GM19238 (cell line): ENCODE measurements at regions not wholly inside any gene's neighbourhood (a gene's known extent, or its start where the extent isn't known, plus 50 kb on each side); places are given as distances from the start of the nearest gene placed in this dataset.
"Not testable (repeated sequence)": the region's sequence is repeated elsewhere in the genome, so short reads cannot be mapped to it uniquely, and the experiment has no call there.

ENCODE experiments used
- DNase-seq: peaks from one replicate; pipeline ENCODE4 v3.0.0; 2011; ENCODE audit warnings: low spot score; ENCODE audit not compliant: insufficient read length

DNA sequence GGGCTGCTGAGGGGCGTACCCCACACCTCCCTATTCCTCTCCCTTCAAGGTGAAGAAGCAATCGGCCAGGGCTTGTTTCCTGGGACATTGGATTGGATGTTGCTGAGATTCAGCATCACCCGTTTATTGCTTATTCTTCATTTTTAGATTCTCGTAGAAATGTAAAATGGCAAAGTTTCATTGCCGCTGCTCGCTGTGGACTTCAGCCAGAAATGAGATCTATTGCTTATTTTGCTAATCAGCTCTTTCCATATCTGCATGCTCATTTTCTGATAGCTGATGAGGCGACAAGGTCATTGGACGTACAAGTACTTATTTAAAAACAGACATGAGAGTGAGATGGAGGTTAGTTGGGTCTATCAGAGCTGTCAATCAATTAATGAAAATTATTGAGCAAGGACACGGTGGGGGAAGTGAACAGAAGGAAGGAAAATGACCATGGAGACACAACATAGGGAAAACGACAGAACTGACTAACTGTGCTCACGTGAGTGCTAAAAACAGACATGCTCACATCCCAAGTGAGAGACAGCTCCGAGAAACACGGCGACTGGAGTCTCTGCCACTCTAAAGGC is 471.2 kb downstream of the NR2F2 start:
- no peak for DNase-seq

DNA sequence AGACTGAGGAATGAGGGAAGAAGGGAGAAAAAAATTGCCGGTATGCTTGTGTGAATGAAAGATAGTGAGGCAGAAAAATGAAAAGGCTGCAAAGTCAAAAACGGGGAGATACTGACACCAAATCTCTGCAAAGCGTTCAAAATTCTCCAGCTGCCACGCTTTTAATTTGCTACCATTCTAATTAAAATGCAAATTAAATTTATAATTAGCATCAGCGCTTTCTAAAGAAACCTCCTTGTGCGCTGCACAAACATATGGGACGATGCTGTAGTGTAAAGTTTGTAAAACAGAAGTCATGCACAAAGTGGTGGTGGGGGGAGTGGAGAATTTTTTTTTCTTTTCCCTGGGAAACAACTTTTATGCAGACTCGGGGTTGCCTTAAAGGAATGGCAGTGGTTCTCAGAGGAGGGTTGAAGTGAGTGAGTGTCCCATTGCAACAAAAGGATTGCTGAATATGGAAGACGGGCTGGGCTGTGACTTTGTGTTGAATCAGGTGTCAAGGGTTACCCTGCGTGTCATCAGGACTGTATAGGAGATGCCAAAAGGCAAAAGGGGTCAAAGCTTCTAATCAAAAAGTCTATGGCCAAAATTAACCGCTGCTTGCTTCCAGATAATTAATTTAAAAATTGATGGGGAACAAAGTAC is 472.2 kb downstream of the NR2F2 start:
- no peak for DNase-seq

DNA sequence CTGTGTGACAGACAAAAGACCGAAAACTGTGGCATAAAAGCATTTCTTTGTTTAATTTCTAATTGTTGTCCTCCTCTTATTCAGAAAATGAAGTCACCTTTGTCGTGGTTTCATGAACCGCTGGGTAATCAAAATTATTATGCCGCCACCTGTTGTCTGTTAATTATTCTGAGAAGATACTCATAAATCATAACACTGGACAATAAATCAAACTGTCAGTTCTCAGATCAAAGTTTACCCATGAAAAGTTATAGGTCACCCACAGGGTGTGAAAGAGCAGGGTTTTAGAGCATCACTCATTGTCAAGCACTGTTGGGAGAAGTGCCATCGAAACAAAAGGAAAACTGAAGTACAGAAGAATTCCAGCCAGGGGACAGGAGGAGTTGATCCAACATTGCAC is 474.3 kb downstream of the NR2F2 start:
- no peak for DNase-seq

DNA sequence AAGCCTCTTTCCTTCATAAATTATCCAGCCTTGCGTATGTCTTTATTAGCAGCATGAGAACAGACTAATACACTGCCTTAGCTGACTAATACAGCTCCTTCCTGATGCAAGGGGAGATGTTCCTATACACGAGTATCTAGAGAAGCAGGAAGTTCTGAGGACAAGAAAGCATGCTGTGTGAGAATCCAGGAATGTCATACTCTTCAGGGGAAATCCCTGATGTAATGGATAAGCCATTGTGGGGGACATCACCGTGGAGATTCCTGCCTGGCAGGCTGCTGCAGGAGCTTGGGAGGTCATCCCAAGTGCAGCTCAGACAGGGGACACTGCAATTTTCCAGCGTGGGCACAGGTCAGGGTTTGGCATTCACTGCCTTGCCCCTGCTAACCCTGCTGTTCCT is 476.9 kb downstream of the NR2F2 start:
- DNase-seq: no peak

DNA sequence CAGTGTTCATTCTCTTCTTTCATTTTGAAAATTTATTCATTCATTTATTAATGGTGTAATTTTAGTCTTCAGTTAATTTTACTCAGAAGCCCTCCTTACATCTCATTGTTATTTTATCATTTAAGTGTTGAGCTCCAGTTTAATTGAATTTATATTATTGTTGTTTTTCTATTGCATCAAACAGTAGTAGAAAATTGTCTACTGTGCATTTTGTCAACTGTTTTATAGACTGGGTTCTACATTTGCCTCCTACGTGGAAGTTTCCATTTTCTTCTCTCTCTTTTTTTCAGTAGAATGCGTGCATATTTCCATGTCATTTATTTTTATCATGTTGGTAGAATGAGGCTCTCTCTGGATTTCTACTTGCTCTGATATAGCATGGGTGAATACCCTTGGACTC is 487.4 kb downstream of the NR2F2 start:
- no peak for DNase-seq

DNA sequence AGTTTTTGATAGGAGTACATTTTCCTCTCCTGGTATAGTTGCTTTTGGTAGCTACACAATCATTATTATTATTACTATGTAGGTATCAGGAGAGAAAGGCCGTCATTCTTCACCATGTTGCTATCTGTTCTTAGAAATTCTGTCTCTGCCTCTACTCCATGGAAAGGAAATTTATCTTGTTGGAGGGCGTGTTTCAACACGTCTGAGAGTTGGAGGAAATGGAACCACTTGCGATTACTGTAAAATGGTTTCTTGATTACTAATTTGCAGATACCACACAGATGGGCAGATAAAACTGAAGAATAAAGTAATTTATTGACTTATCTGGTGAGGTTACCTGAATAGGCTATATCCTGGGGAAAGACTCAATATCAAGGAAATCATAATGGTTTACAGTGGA is 488.4 kb downstream of the NR2F2 start:
- no peak for DNase-seq

DNA sequence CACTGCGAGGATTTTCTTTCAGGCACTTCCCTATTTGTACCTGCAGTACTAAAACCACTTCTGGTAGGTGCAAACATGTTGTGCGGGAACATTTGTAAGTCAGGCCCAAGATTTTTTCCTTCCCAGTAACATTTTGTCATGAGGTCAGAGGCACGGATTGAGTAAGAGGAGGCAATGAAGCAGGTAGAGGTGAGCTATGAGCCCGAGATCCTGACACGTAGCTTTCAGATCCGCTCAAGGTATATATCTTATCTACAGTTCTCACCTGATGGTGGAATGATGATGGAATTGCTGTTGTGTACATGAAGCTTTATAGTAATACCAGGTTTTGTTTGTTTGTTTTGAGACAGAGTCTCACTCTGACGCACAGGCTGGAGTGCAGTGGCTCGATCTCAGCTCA is 497.5 kb downstream of the NR2F2 start:
- DNase-seq: no peak

DNA sequence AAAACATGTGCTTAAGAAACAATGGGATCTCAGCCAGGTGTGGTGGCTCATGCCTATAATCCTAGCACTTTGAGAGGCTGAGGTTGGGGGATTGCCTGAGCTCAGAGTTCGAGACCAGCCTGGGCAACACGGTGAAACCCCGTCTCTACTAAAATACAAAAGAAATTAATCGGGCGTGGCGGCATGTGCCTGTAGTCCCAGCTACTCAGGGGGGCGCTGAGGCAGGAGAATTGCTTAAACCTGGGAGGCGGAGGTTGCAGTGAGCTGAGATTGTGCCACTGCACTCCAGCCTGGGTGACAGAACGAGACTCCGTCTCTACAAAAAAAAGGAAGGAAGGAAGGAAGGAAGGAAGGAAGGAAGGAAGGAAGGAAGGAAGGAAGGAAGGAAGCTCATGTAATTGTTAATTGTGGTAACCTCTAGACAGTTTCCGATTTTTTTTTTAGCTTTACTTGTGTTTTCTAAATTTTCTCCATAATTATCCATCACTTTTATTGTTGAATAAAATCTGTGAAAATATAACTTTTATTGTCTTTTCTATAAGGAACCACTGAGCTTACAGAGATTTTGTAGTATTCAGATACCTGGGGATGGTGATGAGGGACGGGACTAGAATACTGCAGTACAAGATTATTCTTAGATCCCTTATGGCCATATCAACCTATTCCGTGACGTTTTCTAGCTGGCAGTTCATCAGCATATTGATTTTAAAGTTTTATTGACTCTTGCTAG is 506.9 kb downstream of the NR2F2 start:
- DNase-seq: no peak

DNA sequence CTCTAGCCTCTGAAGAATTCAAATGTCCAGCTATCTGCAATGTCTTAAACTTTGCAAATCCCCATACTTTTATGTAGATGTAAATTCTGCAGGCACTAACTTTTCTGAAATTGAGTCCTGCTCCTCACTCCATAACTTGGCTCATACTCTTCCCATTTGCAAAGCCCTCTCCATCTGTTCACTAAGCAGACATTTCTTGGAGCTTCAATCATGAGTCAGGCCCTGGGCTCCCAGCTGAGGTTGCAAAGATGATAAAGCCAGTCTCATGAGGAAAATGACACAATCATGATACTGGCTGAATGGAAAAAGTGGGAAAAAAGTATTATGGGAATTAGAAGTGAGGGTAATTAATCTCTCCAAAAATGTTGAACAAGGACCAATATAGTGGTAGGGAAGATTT is 507.6 kb downstream of the NR2F2 start:
- DNase-seq: no peak

DNA sequence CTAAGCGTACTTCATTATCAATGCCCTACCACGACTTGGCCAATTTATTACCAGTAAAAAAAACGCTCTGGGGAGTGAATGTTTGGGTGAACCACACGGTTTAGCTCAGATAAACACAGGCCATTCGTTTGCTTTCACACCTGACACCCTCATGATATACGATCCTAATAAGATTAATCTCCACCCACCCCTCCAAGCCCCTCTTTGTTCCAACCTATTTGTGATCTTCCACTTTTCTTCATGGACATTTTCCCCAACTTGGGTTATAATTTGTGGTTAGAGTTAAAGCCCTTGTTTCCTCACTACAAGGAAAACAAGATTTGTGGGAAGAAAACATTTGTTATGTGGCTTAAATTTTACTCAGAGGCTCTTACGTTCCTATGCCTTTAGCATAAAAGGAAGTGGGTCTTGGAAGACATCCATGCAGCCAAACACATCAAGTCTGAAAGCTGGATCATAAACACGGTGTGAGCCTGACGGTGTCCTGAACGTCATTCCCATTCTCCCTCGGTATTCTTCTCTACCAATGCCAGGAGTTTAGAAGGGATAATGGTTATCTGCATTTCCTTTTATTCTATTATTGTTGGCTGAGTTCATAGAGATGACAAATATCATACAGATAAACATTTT is 518.9 kb downstream of the NR2F2 start:
- no peak for DNase-seq

DNA sequence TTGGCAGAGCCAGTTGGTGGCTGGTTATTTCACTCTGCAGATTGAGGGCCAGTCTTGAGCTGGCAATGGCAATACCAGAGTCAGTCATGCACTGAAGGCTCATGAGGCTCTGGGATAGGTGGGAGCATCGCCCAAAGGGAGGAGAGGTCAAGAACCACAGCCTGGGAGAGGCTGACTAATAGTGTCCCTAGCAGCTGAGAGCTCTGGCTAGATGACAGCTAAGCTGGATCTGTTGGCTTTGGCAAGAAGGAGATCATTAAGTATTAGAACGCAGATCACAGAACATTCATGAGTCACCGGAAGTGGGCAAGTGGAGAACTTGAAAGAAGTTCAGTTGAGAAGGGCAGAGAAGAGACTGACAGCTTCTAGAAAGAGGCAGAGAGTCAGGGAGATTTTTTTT is 521.1 kb downstream of the NR2F2 start:
- DNase-seq: no peak

DNA sequence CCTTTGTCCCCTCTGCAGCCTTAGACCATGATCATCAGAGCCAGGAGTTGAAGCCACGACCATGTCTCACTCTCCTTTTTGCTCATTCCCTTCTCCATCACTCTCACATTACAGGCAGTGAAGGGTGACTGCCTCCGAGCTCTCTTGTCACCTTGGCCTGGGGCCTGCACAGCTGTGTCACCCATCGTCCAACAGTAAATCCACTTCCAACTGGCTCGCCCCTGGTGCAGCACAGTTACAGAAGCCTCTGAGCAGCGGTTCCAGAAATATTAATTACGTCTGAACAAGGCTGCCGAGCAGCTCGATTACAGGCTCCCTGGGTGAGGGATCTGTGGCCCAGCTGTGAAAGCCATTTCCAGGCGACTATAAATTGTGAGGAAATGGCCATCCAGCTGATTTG is 528.2 kb downstream of the NR2F2 start:
- no peak for DNase-seq

DNA sequence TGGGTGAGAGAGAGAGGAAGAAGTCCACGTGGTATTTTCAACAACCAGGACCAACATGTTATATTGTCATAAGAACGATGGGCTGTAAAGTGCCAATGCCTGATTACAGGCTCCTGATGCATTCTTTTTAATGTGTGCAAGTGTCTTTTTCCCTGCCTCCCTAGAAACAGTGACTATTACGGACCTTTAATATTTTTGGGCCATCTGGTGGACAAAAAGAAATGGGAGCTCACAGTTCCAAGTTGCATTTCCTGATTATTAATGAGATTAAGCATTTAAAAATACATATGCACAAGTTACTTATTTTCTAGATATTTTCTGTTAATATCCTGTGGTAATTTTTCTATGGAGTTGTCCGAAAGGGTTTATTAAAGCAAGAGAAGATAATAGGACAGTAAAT is 530.2 kb downstream of the NR2F2 start:
- DNase-seq: no peak

DNA sequence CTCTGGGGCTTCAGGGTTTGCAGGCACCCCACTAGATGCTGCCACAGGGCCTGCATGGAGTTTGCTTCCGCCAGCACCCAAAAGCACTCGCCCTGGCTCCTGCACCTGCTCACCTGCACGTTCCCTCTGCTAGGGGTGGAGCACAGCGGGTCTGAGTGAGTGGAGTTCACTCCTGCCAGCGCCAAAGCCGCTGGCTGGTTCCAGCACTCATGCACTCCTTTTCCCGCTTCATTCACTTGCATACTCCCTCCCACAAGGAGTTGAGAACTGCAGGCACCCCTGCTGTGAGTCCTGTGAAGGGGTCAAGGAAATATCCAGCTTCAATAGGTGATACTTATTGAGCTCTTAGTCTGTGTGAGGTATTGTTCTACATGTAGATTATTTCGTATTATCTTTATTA is 537.5 kb downstream of the NR2F2 start:
- DNase-seq: no peak

DNA sequence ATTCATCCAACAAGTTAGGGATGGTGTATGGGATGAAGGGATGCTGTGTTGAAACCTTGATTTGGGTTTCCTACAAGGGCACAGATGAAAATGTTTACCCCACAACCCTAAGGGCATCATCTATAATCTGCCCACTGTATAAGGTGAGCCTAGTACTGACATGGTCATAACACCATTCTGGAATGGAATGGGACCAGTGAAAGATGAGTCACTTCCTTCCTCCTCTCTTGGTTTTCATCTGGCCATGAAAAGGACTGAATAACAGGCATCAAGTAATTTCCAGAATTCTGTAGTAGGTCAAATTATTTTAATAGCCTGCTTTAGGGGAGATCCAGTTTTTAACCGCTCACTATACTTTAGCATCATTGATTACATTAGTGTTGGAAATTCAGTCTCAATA is 538.6 kb downstream of the NR2F2 start:
- DNase-seq: no peak

DNA sequence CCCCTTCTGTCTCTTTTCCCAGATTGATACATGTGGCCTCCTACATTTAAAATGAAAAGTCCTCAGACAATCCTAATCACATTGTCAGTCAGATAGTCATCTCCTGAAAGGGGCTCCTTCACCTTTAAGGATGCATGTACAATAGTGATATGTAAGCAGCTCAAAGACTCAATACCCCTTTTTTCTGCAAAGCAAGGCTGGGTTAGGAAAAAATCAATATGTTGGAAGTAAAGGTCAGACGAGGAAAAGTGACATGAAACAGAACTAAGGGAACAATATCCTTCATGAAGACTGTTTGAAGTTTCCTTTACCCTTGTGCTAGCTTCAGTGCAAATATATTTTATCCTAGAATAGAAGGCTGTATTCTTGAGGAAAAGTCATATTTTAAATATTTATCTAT is 539.3 kb downstream of the NR2F2 start:
- DNase-seq: no peak

DNA sequence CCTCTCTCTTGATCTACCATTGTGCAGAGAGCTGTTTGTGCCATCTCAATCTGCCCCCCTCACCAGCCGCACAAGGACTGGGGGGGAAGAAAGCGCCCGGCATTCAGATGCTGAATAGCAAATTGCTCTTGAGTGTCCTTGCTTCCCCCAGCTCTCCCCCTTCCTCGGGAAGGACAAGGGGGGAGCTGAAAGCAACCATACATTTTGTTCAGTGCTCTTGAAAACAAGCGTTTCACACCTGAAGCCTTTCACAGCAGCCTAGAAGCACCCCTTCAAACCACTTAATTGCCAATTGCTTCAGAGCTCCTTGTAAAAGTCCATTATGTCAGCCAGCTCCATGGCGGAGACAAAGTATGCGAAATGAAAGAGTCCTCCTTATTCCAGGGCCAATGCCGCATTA is 540.1 kb downstream of the NR2F2 start:
- no peak for DNase-seq

DNA sequence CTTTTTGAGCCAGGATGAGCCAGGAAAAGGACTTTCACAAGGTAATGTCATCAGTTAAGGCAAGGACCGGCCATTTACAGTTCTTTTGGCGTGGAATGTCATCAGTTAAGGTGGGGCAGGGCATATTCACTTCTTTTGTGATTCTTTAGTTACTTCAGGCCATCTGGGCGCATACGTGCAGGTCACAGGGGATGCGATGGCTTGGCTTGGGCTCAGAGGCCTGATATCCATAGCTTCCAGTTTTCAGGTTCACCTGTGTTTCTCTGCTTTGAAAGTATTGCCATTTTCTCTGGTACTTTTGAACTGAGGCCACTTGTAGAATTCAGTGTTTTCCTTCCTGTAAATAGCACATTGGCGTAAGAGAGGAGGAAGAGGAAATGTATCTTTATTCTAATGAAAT is 546.9 kb downstream of the NR2F2 start:
- not testable (repeated sequence) for DNase-seq

DNA sequence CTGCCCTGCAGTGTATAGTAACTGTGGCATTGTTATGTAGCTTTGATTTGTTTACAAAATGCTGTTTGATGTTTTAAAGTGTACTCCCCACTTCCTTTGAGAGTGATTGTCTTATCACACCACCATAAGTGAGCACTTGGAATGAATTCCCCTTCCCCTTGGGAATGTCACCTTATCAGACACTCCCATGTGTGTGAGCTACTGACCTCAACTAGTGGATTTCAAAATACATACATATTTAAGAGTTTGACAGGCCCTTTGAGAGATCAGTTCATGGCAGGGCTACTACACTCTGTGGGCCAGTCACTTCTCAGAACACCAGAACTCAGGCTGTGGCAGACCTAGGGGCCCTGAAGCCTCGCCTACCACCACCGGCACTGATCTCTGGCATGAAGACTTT is 547.6 kb downstream of the NR2F2 start:
- no peak for DNase-seq

DNA sequence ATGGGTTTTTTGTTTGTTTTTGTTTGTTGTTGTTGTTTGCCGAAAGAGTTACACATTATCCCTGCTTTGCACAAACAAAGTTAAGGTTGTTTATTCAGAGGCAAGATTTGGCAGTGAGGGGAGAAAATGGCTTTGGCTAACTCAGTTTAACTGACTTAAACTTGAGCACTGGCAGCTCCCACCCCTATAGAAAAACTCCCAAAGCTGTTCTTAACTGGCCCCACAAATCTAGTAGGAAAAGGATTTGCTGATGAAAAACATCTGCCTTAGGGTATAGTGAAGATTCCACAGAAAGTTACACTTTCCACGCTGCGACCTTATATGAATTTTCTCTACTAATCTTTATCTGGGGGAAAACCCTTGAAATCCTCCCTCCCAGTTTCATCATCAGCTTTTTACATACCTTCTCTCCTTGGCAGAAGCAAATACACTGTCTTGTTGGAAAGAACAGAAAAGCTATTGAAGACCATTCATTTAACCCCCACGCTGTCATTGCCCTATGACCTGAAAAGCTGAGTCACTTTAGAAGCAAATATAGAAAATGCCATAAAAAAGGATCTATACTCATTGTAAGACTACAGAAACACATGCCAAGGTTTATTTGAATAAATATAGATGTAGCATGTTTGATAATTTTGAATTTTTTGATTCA is 551.7 kb downstream of the NR2F2 start:
- no peak for DNase-seq

DNA sequence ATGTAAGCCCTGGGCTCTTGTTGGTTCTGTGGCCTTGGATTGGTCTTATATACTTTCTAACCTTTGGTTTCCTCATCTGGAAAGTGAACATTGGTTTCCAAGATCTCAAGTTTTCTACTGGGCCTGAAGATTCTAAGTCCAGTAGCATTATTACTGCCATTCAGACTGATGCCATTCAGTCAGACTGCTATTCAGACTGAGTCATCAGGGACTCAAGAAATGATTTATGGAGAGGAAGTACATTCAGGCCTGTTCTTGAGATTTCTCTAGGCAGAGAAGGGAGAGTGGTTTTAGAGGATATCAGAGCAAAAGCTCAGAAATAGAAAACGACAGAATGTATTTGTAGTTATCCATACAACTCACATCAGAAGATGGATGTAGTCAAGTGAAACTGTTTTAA is 557.2 kb downstream of the NR2F2 start:
- DNase-seq: no peak

DNA sequence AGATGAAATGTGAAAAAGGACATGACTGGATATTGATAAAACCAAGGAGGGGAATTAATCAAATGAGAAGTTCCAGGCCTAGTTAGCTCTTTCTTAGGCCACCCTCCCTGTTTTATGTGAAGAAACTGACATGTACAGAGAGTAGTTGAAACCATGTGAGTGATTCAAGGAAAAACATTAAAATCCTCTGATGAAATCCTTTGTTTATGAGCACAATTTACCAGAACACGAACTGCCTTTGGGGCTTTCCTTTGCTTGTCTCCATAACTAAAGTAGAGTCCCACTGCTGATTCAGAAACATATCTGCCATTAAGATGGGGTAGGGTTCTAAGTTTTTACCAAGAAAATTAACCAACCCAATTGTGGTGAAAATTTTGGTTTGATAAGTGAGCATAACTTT is 558.3 kb downstream of the NR2F2 start:
- no peak for DNase-seq
